Tibial nerve (tissue), 4 donors: ENCODE measurements at regions not wholly inside any gene's neighbourhood (a gene's known extent, or its start where the extent isn't known, plus 50 kb on each side); places are given as distances from the start of the nearest gene placed in this dataset.

Experiments used
- DNase-seq, 2 donors: peaks; one replicate each; pipeline ENCODE4 v3.0.0-alpha.2; 2019; ENCODE audit warnings: low spot score in 2 of 2
- H3K27ac ChIP-seq, 4 donors: fragments of 200-600 bp; sonication (generic) in 3 of 4; one replicate each; pipeline ENCODE4 v1.5.1; 2017 to 2019; ENCODE audit warnings: mild to moderate bottlenecking in 1 of 4
- H3K27me3 ChIP-seq, 2 donors: fragments of 200-600 bp; sonication (generic) in 1 of 2; one replicate each; pipeline versions ENCODE4 v1.5.1 to v1.6.0; 2017 to 2019
- H3K36me3 ChIP-seq, 3 donors: fragments of 200-600 bp; sonication (generic); one replicate each; pipeline ENCODE4 v1.5.1; 2018 to 2019
- H3K4me1 ChIP-seq, 4 donors: fragments of 200-600 bp; sonication (generic) in 3 of 4; one replicate each; pipeline ENCODE4 v1.5.1; 2017 to 2019
- H3K4me3 ChIP-seq, 4 donors: fragments of 200-600 bp; sonication (generic) in 3 of 4; one replicate each; pipeline ENCODE4 v1.5.1; 2017 to 2019; ENCODE audit warnings: mild to moderate bottlenecking in 1 of 4, moderate library complexity in 1 of 4
- H3K9me3 ChIP-seq, 4 donors: fragments of 200-600 bp; sonication (generic) in 3 of 4; one replicate each; pipeline ENCODE4 v1.5.1; 2017 to 2019
- EP300 ChIP-seq, 2 donors: sonication (generic); formaldehyde crosslinking; IDR thresholded peaks; one replicate each; pipeline ENCODE4 v1.6.1; 2017; ENCODE audit warnings: antibody characterized with exemption in 2 of 2, mild to moderate bottlenecking in 1 of 2
- POLR2A ChIP-seq, 2 donors: fragments of 450-650 bp; IDR thresholded peaks; one replicate each; pipeline ENCODE4 v1.6.1; 2017; ENCODE audit warnings: antibody characterized with exemption in 2 of 2, mild to moderate bottlenecking in 2 of 2, moderate library complexity in 2 of 2
- WGBS, 2 donors: methylation state at CpG; one replicate each; pipeline ENCODE4 v1.1.5; 2018; 5-methylcytosine and 5-hydroxymethylcytosine counted together
- TF ChIP-seq, protein P1 (sequence below), 5 experiments: fragments of 200-600 bp in 3 of 5; fragments of 450-650 bp in 2 of 5; sonication (generic) in 3 of 5; IDR thresholded peaks; one replicate each; pipeline ENCODE4 v1.5.1; 2016 to 2019; ENCODE audit warnings: antibody characterized with exemption in 5 of 5, mild to moderate bottlenecking in 3 of 5, moderate library complexity in 2 of 5

DNA sequence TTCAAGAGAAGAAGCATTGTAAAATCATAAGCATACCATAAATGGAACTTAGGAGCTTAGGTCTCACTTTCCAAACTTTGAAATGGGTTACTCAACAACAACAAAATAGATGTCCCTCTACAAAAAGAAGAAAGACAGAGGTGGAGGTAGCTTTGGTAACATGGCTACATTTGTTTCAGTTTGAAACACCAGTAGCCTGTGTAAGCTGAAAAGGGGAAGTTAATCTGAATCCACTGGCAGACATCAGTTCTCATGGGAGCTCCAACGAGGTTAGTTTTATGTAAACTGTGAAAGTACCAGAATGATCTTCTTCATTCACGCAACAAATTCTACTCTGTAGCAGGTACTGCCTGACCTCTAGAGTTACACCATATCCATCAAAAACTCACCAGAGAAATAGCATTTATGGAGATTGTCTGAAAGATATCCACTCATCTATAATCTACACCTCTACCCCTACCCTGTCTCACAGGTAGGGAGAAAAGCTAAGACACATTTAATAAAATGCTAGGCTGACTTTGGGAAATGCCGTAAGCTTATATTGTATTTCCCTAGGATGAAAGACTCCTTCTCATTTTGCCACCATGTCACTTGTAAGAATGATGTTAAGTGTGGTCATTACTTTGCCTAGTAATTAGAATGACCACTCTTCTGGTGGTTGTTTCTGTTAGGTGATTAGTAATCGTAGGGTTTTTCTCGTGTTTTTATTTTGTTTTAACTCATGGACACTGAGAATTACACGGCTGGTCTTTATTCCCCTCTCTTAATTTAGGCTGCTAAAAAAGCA is 224.1 kb downstream of the ASCL1 start:
- Histone ChIP-seq H3K4me3 (no peak overlapping the region), H3K4me1 (no peaks in the 10 kb centered on the region), H3K36me3 (no peaks in the 10 kb centered on the region), H3K27me3 (no peaks in the 10 kb centered on the region), H3K9me3 (no peaks in the 10 kb centered on the region), H3K27ac (no peak overlapping the region)
- TF ChIP-seq, protein P1, sequence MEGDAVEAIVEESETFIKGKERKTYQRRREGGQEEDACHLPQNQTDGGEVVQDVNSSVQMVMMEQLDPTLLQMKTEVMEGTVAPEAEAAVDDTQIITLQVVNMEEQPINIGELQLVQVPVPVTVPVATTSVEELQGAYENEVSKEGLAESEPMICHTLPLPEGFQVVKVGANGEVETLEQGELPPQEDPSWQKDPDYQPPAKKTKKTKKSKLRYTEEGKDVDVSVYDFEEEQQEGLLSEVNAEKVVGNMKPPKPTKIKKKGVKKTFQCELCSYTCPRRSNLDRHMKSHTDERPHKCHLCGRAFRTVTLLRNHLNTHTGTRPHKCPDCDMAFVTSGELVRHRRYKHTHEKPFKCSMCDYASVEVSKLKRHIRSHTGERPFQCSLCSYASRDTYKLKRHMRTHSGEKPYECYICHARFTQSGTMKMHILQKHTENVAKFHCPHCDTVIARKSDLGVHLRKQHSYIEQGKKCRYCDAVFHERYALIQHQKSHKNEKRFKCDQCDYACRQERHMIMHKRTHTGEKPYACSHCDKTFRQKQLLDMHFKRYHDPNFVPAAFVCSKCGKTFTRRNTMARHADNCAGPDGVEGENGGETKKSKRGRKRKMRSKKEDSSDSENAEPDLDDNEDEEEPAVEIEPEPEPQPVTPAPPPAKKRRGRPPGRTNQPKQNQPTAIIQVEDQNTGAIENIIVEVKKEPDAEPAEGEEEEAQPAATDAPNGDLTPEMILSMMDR (IDR thresholded peaks at IDR 0.05): no peak
- TF ChIP-seq EP300 (IDR thresholded peaks at IDR 0.05): no peak
- no peak for TF ChIP-seq POLR2A (IDR thresholded peaks at IDR 0.05)
- WGBS, 2 donors: 72 to 74% methylated on average over 6 of the region's 6 CpGs
- DNase-seq: no peak

DNA sequence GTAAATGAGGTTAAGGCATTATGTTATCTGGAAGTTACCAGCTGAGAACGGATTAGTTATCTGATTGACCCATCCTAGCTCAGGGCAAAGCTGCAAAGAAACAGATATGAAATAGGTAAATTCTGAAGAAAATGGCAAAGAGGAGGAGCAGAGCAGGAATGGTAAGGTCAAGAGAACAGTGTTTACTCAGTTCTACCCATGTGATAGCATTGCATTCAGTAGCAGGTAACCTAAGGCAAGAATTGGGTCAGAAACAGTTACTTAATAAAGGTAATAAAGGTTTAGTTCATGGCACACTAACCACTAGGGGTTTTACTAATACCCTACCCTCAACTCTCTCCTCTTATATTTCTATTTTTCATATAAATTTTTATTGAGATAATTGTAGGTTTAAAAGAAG is 224.8 kb downstream of the ASCL1 start:
- Histone ChIP-seq H3K4me1 (no peaks in the 10 kb centered on the region), H3K9me3 (no peaks in the 10 kb centered on the region), H3K36me3 (no peaks in the 10 kb centered on the region), H3K4me3 (no peak overlapping the region), H3K27me3 (no peaks in the 10 kb centered on the region), H3K27ac (no peak overlapping the region)
- WGBS, 2 donors: 67 to 74% methylated on average over 1 of the region's 1 CpG
- no peak for DNase-seq
- TF ChIP-seq, protein P1 (IDR thresholded peaks at IDR 0.05): no peak
- TF ChIP-seq EP300 (IDR thresholded peaks at IDR 0.05) (no peak), POLR2A (IDR thresholded peaks at IDR 0.05) (no peak)

DNA sequence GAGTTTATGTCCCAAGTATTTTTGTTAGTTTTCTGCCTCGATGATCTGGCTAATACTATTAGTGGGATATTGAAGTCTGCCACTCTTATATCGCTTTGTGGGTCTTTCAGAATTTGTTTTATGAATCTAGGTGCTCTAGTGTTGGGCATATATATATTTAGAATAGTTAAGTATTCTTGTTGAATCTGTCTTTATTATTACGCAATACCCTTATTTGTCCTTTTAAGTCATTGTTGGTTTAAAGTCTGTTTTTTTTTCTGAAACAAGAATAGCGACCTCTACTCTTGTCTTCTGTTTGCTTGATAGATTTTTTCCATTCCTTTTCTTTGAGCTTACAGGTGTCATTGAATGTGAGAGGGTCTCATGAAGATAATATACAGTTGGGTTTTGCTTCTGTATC is 239.0 kb downstream of the ASCL1 start:
- DNase-seq: no peak
- TF ChIP-seq, protein P1 (IDR thresholded peaks at IDR 0.05): no peak
- TF ChIP-seq EP300 (IDR thresholded peaks at IDR 0.05) (no peak), POLR2A (IDR thresholded peaks at IDR 0.05) (no peak)
- WGBS, 2 donors: 91 to 92% methylated on average over 4 of the region's 4 CpGs
- no peaks in the 10 kb centered on the region for H3K4me1 ChIP-seq
- H3K27me3 ChIP-seq: no peaks in the 10 kb centered on the region
- peaks cover 0 to 25% (median 3%) of the 10 kb centered on the region in 4 donors for H3K9me3 ChIP-seq
- H3K36me3 ChIP-seq: no peaks in the 10 kb centered on the region
- no peak overlapping the region for H3K27ac ChIP-seq
- no peak overlapping the region for H3K4me3 ChIP-seq

DNA sequence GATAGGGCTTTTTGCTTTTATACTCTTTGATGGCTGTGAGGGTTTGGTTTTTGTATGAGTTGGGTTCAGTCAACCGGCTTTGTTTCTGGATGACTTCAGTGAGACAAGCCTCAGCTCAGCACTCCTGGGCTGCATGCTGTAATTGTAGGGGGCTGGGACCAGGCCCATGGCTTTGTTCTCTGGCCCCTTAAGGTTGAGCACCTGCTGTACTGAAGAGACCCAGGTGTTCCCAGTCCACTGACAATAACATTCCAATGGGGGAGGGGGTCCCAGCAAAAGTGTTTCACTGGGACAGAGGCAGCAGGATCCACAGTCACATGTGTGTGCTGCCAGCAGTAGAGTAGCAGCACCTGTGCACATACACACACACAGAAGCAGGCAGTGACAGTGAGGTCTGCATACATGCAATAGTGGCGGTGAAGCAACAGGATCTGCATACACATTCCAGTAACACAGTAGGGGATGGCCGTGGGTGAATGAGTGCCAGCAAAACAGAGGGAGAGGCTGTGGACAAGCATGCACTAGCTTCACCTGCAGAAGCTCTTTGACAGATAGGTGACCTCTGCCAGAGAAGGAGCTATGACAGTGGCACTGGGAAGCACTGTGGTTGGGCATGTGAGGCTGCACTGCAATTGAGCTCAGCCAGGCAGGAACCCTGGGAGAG is 240.4 kb downstream of the ASCL1 start:
- no peak overlapping the region for H3K4me3 ChIP-seq
- DNase-seq: no peak
- no peak overlapping the region for H3K27ac ChIP-seq
- TF ChIP-seq EP300 (IDR thresholded peaks at IDR 0.05): no peak
- TF ChIP-seq POLR2A (IDR thresholded peaks at IDR 0.05): no peak
- TF ChIP-seq, protein P1 (IDR thresholded peaks at IDR 0.05): no peak
- no peaks in the 10 kb centered on the region for H3K27me3 ChIP-seq
- no peaks in the 10 kb centered on the region for H3K36me3 ChIP-seq
- peaks cover 0 to 25% (median 3%) of the 10 kb centered on the region in 4 donors for H3K9me3 ChIP-seq
- WGBS, 2 donors: 80 to 89% methylated on average over 3 of the region's 3 CpGs
- H3K4me1 ChIP-seq: no peaks in the 10 kb centered on the region

DNA sequence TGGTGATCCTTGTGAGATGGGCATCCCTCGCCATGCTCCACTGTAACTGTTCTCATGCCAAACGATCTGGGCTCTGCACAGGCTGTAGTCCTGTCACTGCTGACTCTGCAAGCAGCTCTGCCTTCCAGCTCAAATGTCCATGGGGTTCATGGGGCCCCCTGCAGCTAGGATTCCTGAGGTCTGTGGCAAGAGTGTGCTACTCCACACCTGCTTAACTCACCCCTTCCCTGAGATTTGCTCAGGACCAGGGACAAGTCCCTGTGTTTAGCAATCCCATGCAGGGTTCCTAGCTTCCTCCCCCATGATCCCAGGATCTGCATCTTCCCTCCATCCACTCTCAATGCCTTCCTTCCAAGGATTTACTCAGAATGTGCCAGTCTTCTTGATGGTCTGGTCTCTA is 241.0 kb downstream of the ASCL1 start:
- WGBS, 2 donors: 83% methylated on average over 1 of the region's 2 CpGs; no CpG with 5 or more reads in 1 of the 2 donors
- peaks cover 0 to 25% (median 3%) of the 10 kb centered on the region in 4 donors for H3K9me3 ChIP-seq
- no peaks in the 10 kb centered on the region for H3K36me3 ChIP-seq
- DNase-seq: no peak
- no peak overlapping the region for H3K27ac ChIP-seq
- no peak overlapping the region for H3K4me3 ChIP-seq
- no peaks in the 10 kb centered on the region for H3K4me1 ChIP-seq
- TF ChIP-seq, protein P1 (IDR thresholded peaks at IDR 0.05): no peak
- TF ChIP-seq POLR2A (IDR thresholded peaks at IDR 0.05): no peak
- no peak for TF ChIP-seq EP300 (IDR thresholded peaks at IDR 0.05)
- no peaks in the 10 kb centered on the region for H3K27me3 ChIP-seq
